ENCODE measurements at regions not wholly inside any gene's neighbourhood (a gene's known extent, or its start where the extent isn't known, plus 50 kb on each side); places are given as distances from the start of the nearest gene placed in this dataset.

GRCh38 chr1:244326757-244327156 lies 125.0 kb downstream of the ADSS2 start:
- intact Hi-C loops (cut with DNase I) = no loop called here
- Histone ChIP-seq H3K36me3 (ENCODE audit: control insufficient read depth in 2 of 3, insufficient read depth in 3 of 3, low read length in 3 of 3) (no peaks in the 10 kb centered on the region), H3K4me1 (ENCODE audit: control insufficient read depth in 2 of 3, insufficient read depth in 2 of 3, low read depth in 1 of 3, low read length in 3 of 3) (no peaks in the 10 kb centered on the region), H3K9me3 (ENCODE audit: control insufficient read depth in 2 of 3, insufficient read depth in 1 of 3, low read length in 3 of 3) (no peaks in the 10 kb centered on the region), H3K27ac (ENCODE audit: low read depth in 2 of 2, low read length in 2 of 2) (peak overlapping the region in 1 of 2 donors; percentile 48), H3K27me3 (ENCODE audit: control insufficient read depth, insufficient read depth, low read length) (no peaks in the 10 kb centered on the region), H3K9ac (ENCODE audit: low read length in 3 of 3) (no peak overlapping the region), H3K4me3 (ENCODE audit: low read length in 3 of 3) (no peak overlapping the region)
- DNase-seq (no peak), FAIRE-seq (no peak)
- TF ChIP-seq CTCF (IDR thresholded peaks at IDR 0.05; ENCODE audit: borderline replicate concordance, extremely low read depth, insufficient read depth) = no peak

GRCh38 chr1:244327533-244327932 lies 124.2 kb downstream of the ADSS2 start:
- H3K27ac ChIP-seq (ENCODE audit: low read depth in 2 of 2, low read length in 2 of 2) = no peak overlapping the region
- no peak for DNase-seq
- no peak for FAIRE-seq
- no peak overlapping the region for H3K9ac ChIP-seq (ENCODE audit: low read length in 3 of 3)
- H3K27me3 ChIP-seq (ENCODE audit: control insufficient read depth, insufficient read depth, low read length) = no peaks in the 10 kb centered on the region
- no peaks in the 10 kb centered on the region for H3K4me1 ChIP-seq (ENCODE audit: control insufficient read depth in 2 of 3, insufficient read depth in 2 of 3, low read depth in 1 of 3, low read length in 3 of 3)
- no peak for TF ChIP-seq CTCF (IDR thresholded peaks at IDR 0.05; ENCODE audit: borderline replicate concordance, extremely low read depth, insufficient read depth)
- no peak overlapping the region for H3K4me3 ChIP-seq (ENCODE audit: low read length in 3 of 3)
- intact Hi-C loops (cut with DNase I) = no loop called here
- H3K9me3 ChIP-seq (ENCODE audit: control insufficient read depth in 2 of 3, insufficient read depth in 1 of 3, low read length in 3 of 3) = no peaks in the 10 kb centered on the region
- no peaks in the 10 kb centered on the region for H3K36me3 ChIP-seq (ENCODE audit: control insufficient read depth in 2 of 3, insufficient read depth in 3 of 3, low read length in 3 of 3)

- no peak overlapping the region for H3K4me3 ChIP-seq (ENCODE audit: low read length in 3 of 3)
- H3K9ac ChIP-seq (ENCODE audit: low read length in 3 of 3) = no peak overlapping the region
- peak; percentile 38 for FAIRE-seq
- H3K36me3 ChIP-seq (ENCODE audit: control insufficient read depth in 2 of 3, insufficient read depth in 3 of 3, low read length in 3 of 3) = no peaks in the 10 kb centered on the region
- H3K27me3 ChIP-seq (ENCODE audit: control insufficient read depth, insufficient read depth, low read length) = no peaks in the 10 kb centered on the region
- H3K9me3 ChIP-seq (ENCODE audit: control insufficient read depth in 2 of 3, insufficient read depth in 1 of 3, low read length in 3 of 3) = no peaks in the 10 kb centered on the region
- intact Hi-C loops (cut with DNase I) = no loop called here
- no peak for TF ChIP-seq CTCF (IDR thresholded peaks at IDR 0.05; ENCODE audit: borderline replicate concordance, extremely low read depth, insufficient read depth)
- no peak overlapping the region for H3K27ac ChIP-seq (ENCODE audit: low read depth in 2 of 2, low read length in 2 of 2)
- H3K4me1 ChIP-seq (ENCODE audit: control insufficient read depth in 2 of 3, insufficient read depth in 2 of 3, low read depth in 1 of 3, low read length in 3 of 3) = no peaks in the 10 kb centered on the region
- no peak for DNase-seq
Measured at GRCh38 chr1:244328476-244328875, 123.2 kb downstream of the ADSS2 start.

- intact Hi-C loops (cut with DNase I) = no loop called here
- no peak for FAIRE-seq
- Histone ChIP-seq H3K36me3 (ENCODE audit: control insufficient read depth in 2 of 3, insufficient read depth in 3 of 3, low read length in 3 of 3) (no peaks in the 10 kb centered on the region), H3K9ac (ENCODE audit: low read length in 3 of 3) (no peak overlapping the region), H3K27me3 (ENCODE audit: control insufficient read depth, insufficient read depth, low read length) (no peaks in the 10 kb centered on the region), H3K27ac (ENCODE audit: low read depth in 2 of 2, low read length in 2 of 2) (no peak overlapping the region), H3K4me3 (ENCODE audit: low read length in 3 of 3) (no peak overlapping the region), H3K4me1 (ENCODE audit: control insufficient read depth in 2 of 3, insufficient read depth in 2 of 3, low read depth in 1 of 3, low read length in 3 of 3) (no peaks in the 10 kb centered on the region), H3K9me3 (ENCODE audit: control insufficient read depth in 2 of 3, insufficient read depth in 1 of 3, low read length in 3 of 3) (no peaks in the 10 kb centered on the region)
- no peak for TF ChIP-seq CTCF (IDR thresholded peaks at IDR 0.05; ENCODE audit: borderline replicate concordance, extremely low read depth, insufficient read depth)
- DNase-seq = no peak
Measured at GRCh38 chr1:244329591-244330317, 122.0 kb downstream of the ADSS2 start.

All from kidney (tissue), 13 donors.